ENCODE measurements at regions not wholly inside any gene's neighbourhood (a gene's known extent, or its start where the extent isn't known, plus 50 kb on each side); places are given as distances from the start of the nearest gene placed in this dataset.
A peak's percentile ranks its signal among the peaks of the same experiment; 100 is the strongest.

- Histone ChIP-seq H3K4me1 (ENCODE audit: low read depth, poor library complexity, severe bottlenecking) (peaks cover 52% of the 10 kb centered on the region), H3K4me3 (IDR thresholded peaks at IDR 0.05; ENCODE audit: insufficient read depth, low read depth, low read length) (no peak overlapping the region), H3K27ac (no peak overlapping the region), H3K79me2 (ENCODE audit: insufficient read depth, low read depth) (no peaks in the 10 kb centered on the region), H3K27me3 (ENCODE audit: insufficient read depth, low read depth) (no peaks in the 10 kb centered on the region), H3K36me3 (ENCODE audit: insufficient read depth) (no peaks in the 10 kb centered on the region), H4K20me1 (ENCODE audit: insufficient read depth) (no peaks in the 10 kb centered on the region), H2AFZ (ENCODE audit: low read depth) (no peak overlapping the region), H3K4me2 (no peak overlapping the region), H3K9ac (no peak overlapping the region)
- TF ChIP-seq CTCF (conservative IDR thresholded peaks at IDR 0.05; ENCODE audit: low read depth, low read length), result no peak
These were observed 449.0 kb upstream of the ID2 start for GRCh38 chr2:8232871-8233270.

GRCh38 chr2:8234253-8234652 is 447.6 kb upstream of the ID2 start:
- Histone ChIP-seq H3K79me2 (ENCODE audit: insufficient read depth, low read depth) (no peaks in the 10 kb centered on the region), H3K4me1 (ENCODE audit: low read depth, poor library complexity, severe bottlenecking) (peaks cover 47% of the 10 kb centered on the region), H3K27me3 (ENCODE audit: insufficient read depth, low read depth) (no peaks in the 10 kb centered on the region), H2AFZ (ENCODE audit: low read depth) (no peak overlapping the region), H3K4me2 (peak overlapping the region; percentile 85), H3K27ac (peak overlapping the region; percentile 42; the same call in 1 of the 2 replicates), H3K36me3 (ENCODE audit: insufficient read depth) (no peaks in the 10 kb centered on the region), H4K20me1 (ENCODE audit: insufficient read depth) (no peaks in the 10 kb centered on the region), H3K4me3 (IDR thresholded peaks at IDR 0.05; ENCODE audit: insufficient read depth, low read depth, low read length) (peak overlapping the region; percentile 47), H3K9ac (no peak overlapping the region; the same call in 1 of the 2 replicates)
- no peak for TF ChIP-seq CTCF (conservative IDR thresholded peaks at IDR 0.05; ENCODE audit: low read depth, low read length)

DNA sequence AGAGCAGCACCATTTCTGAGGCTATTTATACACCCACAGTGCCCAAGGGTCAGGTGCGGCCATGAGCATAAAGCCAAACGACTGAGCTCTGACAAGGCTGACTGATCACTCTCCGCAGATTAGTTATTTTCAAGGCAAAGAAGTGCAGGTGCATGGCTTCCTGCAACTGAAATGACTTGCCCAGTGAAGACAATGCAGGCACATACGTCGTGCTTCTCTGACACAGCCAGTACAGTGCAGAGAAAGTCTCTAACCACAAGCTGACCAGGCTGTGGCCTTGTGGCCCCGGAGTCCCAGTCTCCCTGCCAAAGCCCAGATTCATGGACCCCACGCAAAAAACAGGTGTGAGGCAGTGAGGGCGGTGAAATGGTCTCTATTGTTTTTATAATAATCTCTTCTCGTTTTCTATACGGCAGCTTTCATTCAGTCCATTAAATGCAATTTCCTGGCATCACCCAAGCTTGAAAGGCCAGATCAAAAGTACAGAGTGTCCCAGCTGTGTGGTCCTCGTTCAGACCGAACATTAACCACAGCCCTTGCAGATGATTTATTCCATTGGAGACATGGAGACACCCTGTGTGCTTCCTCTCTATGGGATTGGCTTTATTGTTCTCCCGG is 447.0 kb upstream of the ID2 start:
- no peaks in the 10 kb centered on the region for H3K79me2 ChIP-seq (ENCODE audit: insufficient read depth, low read depth)
- H3K27ac ChIP-seq, result peak overlapping the region; percentile 42; the same call in 1 of the 2 replicates
- peak overlapping the region; percentile 47 for H3K4me3 ChIP-seq (IDR thresholded peaks at IDR 0.05; ENCODE audit: insufficient read depth, low read depth, low read length)
- peak overlapping the region; percentile 85 for H3K4me2 ChIP-seq
- no peak overlapping the region for H2AFZ ChIP-seq (ENCODE audit: low read depth)
- peaks cover 41% of the 10 kb centered on the region for H3K4me1 ChIP-seq (ENCODE audit: low read depth, poor library complexity, severe bottlenecking)
- H3K9ac ChIP-seq, result no peak overlapping the region; the same call in 1 of the 2 replicates
- no peaks in the 10 kb centered on the region for H4K20me1 ChIP-seq (ENCODE audit: insufficient read depth)
- H3K27me3 ChIP-seq (ENCODE audit: insufficient read depth, low read depth), result no peaks in the 10 kb centered on the region
- no peaks in the 10 kb centered on the region for H3K36me3 ChIP-seq (ENCODE audit: insufficient read depth)
- TF ChIP-seq CTCF (conservative IDR thresholded peaks at IDR 0.05; ENCODE audit: low read depth, low read length), result no peak

DNA sequence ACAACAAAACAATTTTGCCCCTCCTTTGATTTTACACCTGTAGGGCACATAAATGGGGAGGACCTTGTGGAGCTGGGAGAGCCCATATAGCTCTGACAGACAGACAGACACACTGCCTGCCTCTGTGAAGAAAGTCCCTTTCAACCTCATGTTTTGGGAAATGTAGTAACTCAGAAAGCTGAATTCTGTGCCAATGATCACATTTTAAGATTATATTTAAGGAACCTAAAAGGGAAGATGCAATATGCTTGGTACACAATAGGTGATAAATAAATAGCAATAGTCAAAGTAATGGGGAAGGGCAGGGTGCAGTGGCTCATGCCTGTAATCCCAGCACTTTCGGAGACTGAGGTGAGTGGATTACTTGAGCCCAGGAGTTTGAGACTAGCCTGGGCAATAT is 446.4 kb upstream of the ID2 start:
- Histone ChIP-seq H3K27me3 (ENCODE audit: insufficient read depth, low read depth) (no peaks in the 10 kb centered on the region), H3K4me2 (peak overlapping the region; percentile 85), H4K20me1 (ENCODE audit: insufficient read depth) (no peaks in the 10 kb centered on the region), H3K4me3 (IDR thresholded peaks at IDR 0.05; ENCODE audit: insufficient read depth, low read depth, low read length) (peak overlapping the region; percentile 15), H3K79me2 (ENCODE audit: insufficient read depth, low read depth) (no peaks in the 10 kb centered on the region), H3K9ac (no peak overlapping the region), H3K36me3 (ENCODE audit: insufficient read depth) (no peaks in the 10 kb centered on the region), H3K4me1 (ENCODE audit: low read depth, poor library complexity, severe bottlenecking) (peaks cover 36% of the 10 kb centered on the region), H3K27ac (peak overlapping the region; percentile 42; the same call in 1 of the 2 replicates), H2AFZ (ENCODE audit: low read depth) (no peak overlapping the region)
- no peak for TF ChIP-seq CTCF (conservative IDR thresholded peaks at IDR 0.05; ENCODE audit: low read depth, low read length)

Measured in KMS-11 (cell line).